HG03378 (cell line): ENCODE measurements at regions not wholly inside any gene's neighbourhood (a gene's known extent, or its start where the extent isn't known, plus 50 kb on each side); places are given as distances from the start of the nearest gene placed in this dataset.

Source experiments
- ATAC-seq: cut with Tn5 transposase; IDR thresholded peaks from one replicate; pipeline ENCODE4 v1.9.1; 2021; ENCODE audit warnings: mild to moderate bottlenecking, moderate library complexity; ENCODE audit not compliant: unreplicated experiment

DNA sequence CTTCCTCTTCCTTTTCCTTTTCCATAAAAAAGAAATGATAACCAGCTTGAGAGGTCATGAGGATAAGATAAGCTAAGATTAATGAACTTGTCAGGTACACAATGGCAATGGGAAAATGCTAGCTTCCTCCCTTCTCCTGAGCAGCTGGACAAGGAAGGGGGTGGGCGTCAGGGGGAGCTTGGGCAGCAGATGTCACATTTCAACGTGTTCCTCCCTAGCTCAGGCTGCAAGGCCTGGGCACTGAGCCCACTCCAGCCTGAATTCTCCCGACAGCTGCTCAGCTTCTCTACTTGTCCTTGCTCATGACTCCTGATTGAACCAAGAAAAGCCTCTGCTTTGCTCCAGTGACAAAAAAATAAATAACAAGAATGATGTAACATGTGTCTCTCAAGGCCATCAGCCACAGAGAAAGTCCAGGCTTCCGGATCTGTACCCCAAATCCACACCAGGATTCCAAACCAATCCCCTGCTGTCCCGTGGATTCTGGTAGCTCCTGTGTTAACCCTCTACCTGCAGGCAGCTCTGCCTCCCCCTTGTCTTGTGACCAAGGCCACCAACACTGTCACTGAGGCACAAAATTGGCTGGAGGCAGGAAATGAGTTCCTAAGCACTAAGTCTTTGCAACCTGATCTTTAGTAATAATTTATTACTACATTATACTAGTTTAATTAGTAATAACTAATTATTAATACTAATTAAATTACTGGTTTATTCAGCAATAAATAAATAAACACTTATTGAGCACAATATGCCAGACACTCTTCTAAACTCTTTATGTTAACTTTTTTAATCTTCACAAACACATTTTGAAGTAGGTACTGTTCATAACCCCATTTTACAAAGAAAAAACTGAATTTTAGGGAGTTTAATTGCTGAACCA is 146.5 kb downstream of the CCDC34 start:
- ATAC-seq: no peak

DNA sequence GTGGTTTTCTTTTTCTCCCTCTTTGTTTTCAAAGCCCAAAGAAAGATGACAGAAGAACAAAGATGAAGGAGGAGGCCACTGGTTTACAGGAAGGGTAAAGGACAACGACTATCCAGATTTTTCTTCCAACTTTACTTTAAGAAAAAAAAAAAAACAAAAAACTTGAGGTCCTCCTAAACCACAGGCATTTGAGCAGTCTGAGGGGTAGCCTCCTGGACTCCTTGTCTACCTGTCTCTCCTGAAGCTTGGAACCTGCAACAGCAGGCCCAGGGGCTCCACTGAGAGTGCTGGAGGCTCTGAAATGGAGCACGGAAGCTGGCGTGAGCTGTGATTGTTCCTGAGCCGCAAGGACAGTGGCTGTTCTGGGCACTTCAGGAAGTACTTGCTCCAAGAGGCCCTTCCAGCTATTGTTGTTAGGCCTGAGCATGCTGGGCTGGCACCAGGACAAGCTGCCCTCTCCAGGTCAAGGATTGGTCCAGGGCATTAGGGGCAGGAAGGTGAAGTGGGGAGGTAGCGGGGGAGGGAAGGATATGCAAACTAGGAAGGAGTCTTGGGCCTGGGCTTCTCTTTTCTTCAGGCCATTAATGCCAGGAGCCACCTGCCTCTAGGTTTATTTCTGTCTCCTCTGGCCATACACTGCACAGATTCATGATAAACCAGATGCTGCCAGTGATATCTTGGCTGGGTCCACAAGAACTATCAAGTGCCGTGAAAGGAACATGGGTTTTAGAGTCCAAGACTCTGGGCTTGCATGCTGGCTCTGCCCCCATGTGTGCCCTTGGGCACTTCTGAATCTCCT is 147.3 kb downstream of the CCDC34 start:
- no peak for ATAC-seq

DNA sequence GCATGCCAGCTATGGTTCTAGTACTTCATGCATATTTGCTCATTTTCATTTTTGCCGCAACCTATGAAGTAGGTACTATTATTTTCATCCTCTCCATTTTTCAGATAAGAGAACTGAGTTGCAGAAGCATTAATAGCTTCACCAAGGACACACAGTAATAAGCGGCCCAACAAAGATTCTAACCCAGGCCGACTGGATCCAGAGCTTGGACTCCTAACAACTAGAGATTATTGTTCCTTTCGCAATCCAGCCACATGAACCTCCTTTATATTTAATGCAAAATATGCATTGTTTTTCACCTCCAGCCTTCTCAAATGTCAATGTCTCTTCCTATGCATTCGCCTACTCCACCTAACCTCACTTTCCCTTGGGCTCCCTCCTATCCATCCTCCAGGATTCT is 148.3 kb downstream of the CCDC34 start:
- no peak for ATAC-seq

DNA sequence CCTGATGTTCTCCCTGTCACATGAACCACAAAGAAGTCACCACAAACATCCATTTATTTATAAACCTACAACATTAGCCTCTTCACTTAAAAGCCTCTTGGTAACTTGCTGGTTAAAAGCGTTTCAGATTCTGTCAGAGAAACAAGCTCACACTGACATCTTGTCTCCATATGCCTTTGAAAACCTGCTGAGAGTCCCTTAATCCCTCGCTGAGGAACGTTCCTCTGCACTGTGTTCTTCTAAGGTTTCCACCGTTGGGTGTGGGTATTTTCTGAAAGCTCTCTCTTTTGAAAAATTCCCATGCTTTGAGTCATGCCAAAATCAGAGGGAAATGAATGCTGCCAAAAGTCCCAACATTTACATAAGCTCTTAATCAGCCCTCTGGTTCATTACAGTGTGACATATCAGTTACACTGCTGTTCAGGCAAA is 149.8 kb downstream of the CCDC34 start:
- no peak for ATAC-seq

DNA sequence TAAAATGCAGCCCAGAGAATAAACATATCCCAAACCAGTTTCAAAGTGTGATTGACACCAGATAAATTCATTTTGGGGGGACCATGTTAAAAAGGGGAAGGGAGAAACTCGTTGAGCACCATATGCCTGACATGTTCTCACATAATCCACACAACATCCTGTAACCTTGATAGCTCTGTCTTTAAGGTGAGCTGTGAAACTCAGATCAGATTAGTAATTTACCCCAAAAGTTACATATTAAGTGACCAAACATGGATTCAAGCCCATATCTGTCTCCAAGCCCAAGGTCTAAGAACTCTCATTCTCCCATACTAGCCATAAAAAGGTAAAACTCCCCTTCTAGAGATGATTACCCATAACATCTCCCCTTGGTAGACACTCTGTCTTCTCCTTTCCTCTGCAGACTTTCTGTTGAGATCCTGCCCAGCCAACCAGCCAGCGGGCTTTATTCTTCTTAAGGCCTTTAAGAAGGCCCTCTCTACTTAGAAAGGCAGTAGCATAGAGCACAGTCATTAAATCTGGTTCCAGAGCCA is 150.7 kb downstream of the CCDC34 start:
- peak; percentile 64 for ATAC-seq

DNA sequence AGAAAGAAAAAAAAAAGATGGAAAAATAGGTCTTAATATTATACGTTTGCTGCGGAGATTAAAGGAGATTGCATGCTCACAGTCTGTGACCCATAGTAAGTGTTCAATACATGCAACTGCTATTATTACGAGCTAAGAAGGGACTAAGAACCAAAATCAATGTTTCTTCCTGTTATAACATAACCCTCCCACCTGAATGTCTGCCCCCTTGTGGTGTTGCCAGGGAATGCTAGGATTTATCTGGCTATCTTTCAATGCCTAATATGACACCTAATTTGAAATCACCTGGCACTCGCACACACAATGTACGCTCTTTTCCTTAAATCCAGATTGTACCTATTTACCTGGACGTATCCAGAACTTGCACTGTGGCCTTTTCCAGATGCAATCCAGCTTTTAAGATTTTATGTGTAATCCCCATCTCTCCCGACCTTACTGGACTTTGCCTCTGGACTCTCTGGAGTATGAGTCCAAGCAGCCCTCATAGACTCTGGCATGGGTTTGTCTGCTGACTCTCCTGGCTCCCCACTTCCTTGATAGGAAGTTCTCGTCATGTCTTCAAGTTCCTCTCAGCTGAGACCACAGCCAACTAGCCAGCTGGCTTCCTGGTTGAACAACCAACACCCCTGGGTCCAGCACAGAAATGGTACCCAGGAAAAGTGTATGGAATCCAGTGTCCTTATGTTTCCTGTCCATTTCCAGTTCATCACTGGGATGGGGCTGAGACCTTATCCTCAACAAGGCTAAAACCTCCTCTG is 151.5 kb downstream of the CCDC34 start:
- ATAC-seq: no peak

DNA sequence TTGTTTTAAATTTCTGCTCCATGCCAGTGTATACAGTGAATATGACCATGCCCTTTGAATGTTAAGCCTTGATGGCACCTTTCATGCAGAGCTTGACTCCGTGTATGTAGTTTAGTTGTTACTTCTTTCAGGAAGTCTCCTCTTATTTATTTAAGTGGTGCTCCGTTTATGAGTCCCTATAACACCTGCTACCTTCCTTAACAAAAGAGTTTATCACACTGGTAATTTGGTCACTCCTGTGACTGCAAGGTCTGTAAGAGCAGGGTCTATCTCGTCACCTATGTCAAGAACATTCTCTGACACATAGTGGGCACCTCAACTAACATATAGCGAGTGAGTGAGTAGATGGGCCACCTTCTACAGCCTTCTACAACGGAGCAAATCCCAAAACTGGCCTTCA is 152.5 kb downstream of the CCDC34 start:
- no peak for ATAC-seq

DNA sequence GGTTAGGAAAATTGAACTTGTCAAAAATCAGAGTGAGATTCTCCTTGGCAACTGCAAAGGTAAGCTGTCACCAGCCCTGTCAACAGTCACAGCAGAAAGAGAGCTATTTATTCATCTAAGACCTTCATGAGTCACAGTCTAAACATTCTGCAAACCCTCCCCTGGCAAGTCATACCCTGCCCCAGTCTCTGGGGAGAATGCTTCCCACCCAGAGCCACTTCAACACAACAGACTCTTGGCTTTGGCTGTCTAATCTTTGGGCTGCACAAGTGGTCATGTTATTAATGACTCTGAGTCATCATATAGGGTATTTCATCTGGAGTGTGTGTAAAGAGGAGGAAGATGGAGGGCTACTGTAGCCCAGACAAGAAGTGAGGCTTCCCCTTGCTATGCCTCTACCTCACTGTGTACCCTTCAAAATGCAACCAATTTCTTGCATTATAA is 153.4 kb downstream of the CCDC34 start:
- peak; percentile 70 for ATAC-seq

DNA sequence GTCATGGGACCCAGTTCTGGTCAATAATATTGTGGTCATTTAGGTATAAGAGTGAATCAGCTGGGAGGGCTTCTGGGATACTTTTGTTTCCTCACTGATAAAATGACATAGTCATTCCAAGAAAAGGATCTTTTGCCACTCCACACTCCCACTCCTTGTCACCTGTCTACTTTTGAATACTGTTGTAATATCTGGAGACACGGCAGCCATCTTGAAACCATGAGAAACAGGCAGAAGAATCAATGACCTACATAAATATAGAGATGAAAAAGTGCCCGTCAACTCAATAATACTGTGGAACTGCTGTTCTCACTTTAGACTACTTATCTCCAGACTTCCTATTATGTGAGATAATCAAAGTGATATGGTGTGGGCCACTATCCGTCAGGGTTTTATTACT is 154.2 kb downstream of the CCDC34 start:
- no peak for ATAC-seq

DNA sequence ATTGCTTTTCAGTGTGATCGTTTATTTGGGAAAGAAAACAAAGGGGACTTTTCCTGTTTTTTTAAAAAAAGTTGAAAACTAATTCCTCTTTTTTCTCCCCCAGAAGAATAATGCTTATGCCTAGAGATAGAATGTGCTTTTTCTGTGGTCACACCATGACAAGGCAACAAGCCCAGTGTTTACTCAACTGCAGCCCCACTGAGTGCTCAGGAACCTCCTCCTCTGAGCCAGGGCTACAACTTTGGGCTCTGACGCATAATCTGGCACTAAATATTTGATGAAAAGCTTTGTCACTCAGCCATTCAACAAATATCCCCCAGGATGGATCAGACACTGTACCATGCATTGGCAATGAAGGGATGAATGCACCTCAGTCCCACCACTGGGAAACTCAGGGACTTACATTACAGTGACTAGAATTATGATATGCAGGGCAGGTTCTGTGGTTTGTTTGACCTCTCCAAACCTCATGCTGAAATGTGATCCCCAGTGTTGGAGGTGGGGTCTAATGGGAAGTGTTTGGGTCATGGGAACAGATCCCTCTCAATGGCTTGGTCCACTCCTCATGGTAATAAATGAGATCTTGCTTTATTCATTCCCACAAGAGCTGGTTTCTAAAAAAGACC is 155.9 kb downstream of the CCDC34 start:
- ATAC-seq: no peak

DNA sequence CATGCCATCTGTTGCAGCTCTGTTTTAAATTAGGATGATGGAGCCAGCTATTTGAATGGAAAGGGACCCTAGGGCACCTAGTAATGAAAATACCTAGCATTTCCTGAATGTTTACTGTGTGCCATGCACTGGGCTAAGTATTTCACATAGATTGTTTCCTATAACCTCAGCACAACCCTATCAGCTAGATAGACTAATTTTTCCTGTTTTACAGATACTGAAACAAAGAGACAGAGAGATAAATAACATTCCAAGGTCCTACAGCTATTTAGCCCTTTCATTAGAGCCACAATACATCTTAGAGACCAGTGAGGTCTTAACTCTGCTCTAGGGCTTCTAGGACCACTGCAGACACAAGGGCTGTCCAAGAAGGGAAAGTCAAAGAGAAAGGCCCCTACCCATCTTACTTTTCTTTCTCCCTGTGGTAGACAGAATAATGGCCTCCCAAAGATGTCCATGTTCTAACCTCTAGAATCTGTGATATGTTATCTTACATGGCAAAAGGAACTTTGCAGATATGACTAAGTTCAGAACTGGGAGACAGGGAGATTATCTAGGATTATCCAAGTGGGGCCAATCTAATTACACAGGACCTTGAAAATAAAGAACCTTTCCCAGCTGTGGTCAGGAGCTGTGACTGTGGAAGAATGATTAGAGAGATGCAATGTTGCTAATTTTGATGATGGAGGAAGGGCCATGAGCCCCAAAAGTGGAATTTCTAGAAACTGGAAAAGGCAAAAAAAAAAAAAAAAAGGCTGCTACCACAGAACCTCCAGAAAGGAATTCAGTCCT is 157.0 kb downstream of the CCDC34 start:
- no peak for ATAC-seq

DNA sequence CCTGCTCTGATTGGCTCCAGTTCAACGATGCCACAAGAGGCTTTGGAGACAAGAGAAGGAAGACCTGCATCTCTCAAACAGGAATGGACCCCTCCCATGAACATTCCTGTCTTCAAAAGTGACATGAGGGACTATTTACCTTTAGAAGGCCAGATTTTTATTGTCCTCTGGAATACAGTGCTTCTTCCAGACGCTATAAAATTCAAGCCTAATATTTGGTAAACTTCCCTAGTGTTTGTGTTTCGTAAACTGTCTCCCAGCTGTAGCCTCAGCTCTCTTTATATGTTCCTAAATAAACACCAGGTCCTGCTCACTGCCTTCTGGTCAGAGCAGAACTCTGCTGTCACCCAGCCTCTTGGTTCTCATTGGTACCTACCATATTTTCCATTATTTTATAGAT is 157.8 kb downstream of the CCDC34 start:
- no peak for ATAC-seq

DNA sequence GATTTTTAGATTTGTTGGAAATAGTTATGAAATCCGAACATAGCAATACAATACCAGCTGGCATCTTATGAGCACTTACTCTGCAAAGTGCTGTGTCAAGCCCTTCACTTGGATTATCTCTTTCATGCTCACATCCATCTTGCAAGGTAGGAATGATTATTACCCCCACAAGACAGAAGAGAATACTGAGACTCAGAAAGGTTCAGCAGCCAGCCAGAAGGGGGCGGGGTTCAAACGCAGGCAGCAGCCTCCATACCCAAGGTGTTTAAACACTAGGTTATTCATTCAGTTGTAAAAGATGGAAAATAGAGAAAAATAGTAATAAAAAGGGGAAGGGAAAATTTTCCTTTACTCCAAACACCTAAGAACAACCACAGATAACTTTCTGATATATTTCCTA is 158.5 kb downstream of the CCDC34 start:
- peak; percentile 48 for ATAC-seq

DNA sequence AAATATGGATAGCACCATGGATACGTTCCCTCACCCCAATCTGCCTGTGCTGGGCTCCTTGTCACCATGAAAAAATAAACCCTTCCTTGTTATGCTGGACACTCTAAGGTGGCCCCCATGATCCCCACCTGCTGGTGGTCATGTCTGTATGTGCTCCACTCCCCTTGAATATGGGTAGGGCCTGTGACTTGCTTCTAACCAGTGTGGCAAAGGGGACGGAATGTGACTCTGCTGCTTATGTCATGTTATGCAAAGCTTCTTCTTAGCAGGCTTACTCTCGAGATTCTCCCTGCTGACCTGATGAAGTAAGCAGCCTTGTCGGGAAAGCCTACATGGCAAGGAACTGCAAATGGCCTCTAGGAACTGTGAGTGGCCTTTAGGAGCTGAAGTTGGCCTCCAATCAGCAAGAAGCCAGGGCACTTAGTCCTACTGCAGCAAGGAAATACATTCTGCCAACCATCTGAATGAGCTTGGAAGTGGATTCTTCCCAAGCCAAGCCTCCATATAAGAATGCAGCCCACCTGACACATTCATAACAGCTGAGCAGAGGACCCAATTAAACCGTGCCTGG is 159.9 kb downstream of the CCDC34 start:
- no peak for ATAC-seq

DNA sequence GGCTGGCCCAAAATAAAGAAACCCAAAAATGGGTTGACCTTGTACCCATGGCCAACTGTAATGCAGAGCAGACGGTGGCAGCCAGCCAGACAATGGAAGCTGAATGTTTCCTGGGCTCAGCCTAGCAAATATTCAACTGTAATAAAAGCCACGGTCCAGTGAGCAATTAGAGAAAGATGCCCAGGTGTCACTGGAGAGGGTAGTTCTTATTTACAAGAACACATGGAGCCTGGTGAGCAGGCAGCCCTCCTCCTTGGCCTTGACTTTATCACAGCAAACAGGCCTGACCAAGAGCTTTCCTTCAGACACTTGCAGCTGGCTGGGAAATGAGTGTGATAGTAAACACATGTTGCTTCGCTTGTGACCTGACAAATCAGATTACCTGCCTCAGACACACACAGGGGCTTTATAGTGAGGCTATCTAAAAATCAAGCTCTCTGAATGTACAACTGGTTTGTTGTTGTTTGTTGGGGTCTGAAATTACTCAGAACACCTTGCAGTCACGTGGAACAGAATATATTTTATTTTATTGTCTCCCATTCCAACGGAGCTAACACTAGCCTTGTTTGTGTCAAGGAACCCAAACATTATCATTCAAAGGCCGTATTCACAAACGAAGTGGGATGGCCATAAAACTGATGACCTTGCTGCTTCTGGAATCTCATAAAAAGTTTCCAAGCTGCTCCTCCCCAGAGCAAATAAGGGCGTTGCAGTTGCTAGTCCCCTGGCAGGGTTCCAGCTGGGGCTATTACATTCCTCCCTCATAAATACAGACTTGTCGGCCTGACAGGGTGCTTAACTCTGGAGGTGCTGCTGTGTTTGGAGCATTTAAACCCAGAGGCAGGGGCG is 161.1 kb downstream of the BBOX1 start:
- ATAC-seq: no peak

DNA sequence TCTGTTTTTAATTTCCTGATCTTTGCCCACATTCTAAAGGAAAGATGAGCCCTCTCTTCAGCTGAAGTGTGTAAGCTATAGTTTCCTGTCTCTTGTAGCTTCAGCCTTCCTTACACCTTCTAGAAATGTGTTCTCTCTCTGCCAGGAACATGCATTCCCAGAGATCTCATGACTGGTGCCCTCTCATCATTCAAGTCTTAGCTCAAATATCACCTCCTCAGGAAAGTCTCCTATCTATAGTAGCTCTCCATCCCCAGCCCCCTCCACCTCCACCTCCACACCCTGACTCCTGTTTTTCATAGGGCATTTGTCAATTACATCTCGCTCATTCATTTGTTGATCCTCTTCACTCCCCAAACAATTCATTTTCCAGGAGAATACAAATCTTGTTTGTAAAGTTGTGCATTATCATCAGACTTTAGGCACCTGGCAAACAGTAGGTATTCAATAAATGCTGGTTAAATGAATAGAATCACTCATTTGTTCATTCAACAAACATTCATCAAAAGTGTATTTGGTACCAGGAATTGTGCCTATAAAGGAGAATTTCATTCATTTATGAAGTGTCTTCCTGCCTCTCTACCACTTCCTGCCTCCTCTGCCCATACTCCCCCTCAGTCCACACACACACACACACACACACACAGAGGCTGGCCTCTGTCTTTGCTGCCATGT is 160.3 kb downstream of the BBOX1 start:
- ATAC-seq: no peak

DNA sequence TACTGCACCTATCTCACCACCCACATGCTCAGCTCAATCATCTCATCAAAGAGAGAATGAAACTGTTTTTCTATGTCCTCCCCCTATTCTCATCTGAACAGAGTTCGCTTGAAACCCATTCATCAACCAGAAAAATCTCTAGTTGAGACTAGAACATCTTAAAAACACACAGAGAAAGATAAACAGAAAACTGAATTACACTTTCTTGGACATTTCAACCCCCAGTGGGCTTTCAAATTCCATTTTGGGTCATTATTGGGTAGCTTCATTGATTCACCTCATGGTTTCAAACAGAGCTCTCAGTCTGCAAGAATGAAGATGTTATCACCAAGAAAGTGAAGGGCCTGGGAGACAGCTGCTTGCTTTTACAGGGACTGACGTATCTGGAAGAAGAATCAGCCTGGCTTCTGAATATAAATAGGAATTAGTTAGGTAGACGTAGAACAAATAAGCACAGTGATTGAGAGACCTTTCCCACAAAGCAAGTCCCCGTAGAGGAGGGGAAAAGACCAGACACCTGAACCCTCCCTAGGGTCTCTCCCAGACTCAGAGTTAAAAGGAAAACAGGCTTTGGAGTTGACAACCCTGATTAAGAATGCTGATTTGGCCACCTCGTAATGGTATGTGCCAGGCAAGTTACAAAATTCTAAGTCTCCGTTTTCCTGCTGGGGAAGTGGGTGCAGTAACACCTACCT is 155.7 kb downstream of the BBOX1 start:
- ATAC-seq: no peak
